NCI-H2227 treated with DMSO at 0.1 percent for 48 hours (cell line): ENCODE measurements at regions not wholly inside any gene's neighbourhood (a gene's known extent, or its start where the extent isn't known, plus 50 kb on each side); places are given as distances from the start of the nearest gene placed in this dataset.

Experiments
- DNase-seq: peaks from one replicate; lab custom pipeline; 2025; lab: John Stamatoyannopoulos, UW

GRCh38 chr2:224210286-224211180, 171.4 kb upstream of the SERPINE2 start:
- no peak for DNase-seq

GRCh38 chr2:224209555-224210285, 170.6 kb upstream of the SERPINE2 start:
- no peak for DNase-seq

GRCh38 chr2:224208443-224208842, 169.4 kb upstream of the SERPINE2 start:
- DNase-seq = no peak

GRCh38 chr2:224208007-224208406, 168.9 kb upstream of the SERPINE2 start:
- DNase-seq = no peak

- no peak for DNase-seq
These were observed 167.7 kb upstream of the SERPINE2 start for GRCh38 chr2:224206816-224207215.

- no peak for DNase-seq
These were observed 163.3 kb upstream of the SERPINE2 start for GRCh38 chr2:224202281-224202865.

- no peak for DNase-seq
These were observed 159.3 kb upstream of the SERPINE2 start for GRCh38 chr2:224198436-224198835.

- DNase-seq = no peak
These were observed 157.7 kb upstream of the SERPINE2 start for GRCh38 chr2:224196810-224197209.

- no peak for DNase-seq
These were observed 157.0 kb upstream of the SERPINE2 start for GRCh38 chr2:224195925-224196571.

- DNase-seq = no peak
These were observed 155.1 kb upstream of the SERPINE2 start for GRCh38 chr2:224194161-224194560.

GRCh38 chr2:224191465-224191864, 152.4 kb upstream of the SERPINE2 start:
- DNase-seq = no peak

GRCh38 chr2:224190936-224191270, 151.8 kb upstream of the SERPINE2 start:
- DNase-seq = no peak

GRCh38 chr2:224190234-224190935, 151.3 kb upstream of the SERPINE2 start:
- DNase-seq = no peak

GRCh38 chr2:224187220-224187619, 148.1 kb upstream of the SERPINE2 start:
- no peak for DNase-seq

GRCh38 chr2:224185023-224185601, 146.0 kb upstream of the SERPINE2 start:
- no peak for DNase-seq

- DNase-seq = no peak
These were observed 144.0 kb upstream of the SERPINE2 start for GRCh38 chr2:224183086-224183485.

- DNase-seq = no peak
These were observed 143.4 kb upstream of the SERPINE2 start for GRCh38 chr2:224182498-224182897.

- no peak for DNase-seq
These were observed 142.6 kb upstream of the SERPINE2 start for GRCh38 chr2:224181534-224182155.

GRCh38 chr2:224180810-224181209, 141.7 kb upstream of the SERPINE2 start:
- no peak for DNase-seq

GRCh38 chr2:224178056-224178455, 139.0 kb upstream of the SERPINE2 start:
- DNase-seq = no peak

GRCh38 chr2:224175538-224175937, 136.5 kb upstream of the SERPINE2 start:
- DNase-seq = no peak
